NCI-H2196 (cell line): ENCODE measurements at regions not wholly inside any gene's neighbourhood (a gene's known extent, or its start where the extent isn't known, plus 50 kb on each side); places are given as distances from the start of the nearest gene placed in this dataset.
A peak's percentile ranks its signal among the peaks of the same experiment; 100 is the strongest.

Source experiments
- DNase-seq: peaks from one replicate; lab custom pipeline; 2025; ENCODE audit not compliant: unreplicated experiment; lab: John Stamatoyannopoulos, UW

GRCh38 chr1:39107341-39108290 is 81.5 kb downstream of the NDUFS5 start:
- DNase-seq: no peak

GRCh38 chr1:39109644-39110043 is 83.5 kb downstream of the NDUFS5 start:
- no peak for DNase-seq

- peak; percentile 24 for DNase-seq
These were observed 84.2 kb downstream of the NDUFS5 start for GRCh38 chr1:39110325-39110851.

- no peak for DNase-seq
These were observed 84.7 kb downstream of the NDUFS5 start for GRCh38 chr1:39110882-39111281.

GRCh38 chr1:39113109-39113743 is 87.1 kb downstream of the NDUFS5 start:
- DNase-seq: no peak

GRCh38 chr1:39115271-39116110 is 89.0 kb upstream of the MACF1 start:
- no peak for DNase-seq

GRCh38 chr1:39116116-39116607 is 88.3 kb upstream of the MACF1 start:
- no peak for DNase-seq

- DNase-seq: peak; percentile 44
These were observed 87.4 kb upstream of the MACF1 start for GRCh38 chr1:39116860-39117728.

- peak; percentile 54 for DNase-seq
These were observed 86.5 kb upstream of the MACF1 start for GRCh38 chr1:39117899-39118450.

GRCh38 chr1:39122056-39122455 is 82.4 kb upstream of the MACF1 start:
- DNase-seq: no peak

- DNase-seq: no peak
These were observed 80.2 kb upstream of the MACF1 start for GRCh38 chr1:39124282-39124681.

- DNase-seq: peak; percentile 39
These were observed 77.0 kb upstream of the MACF1 start for GRCh38 chr1:39127513-39127912.

- no peak for DNase-seq
These were observed 76.4 kb upstream of the MACF1 start for GRCh38 chr1:39128126-39128525.

- peak; percentile 87 for DNase-seq
These were observed 75.5 kb upstream of the MACF1 start for GRCh38 chr1:39128959-39129358.

- peak; percentile 49 for DNase-seq
These were observed 75.0 kb upstream of the MACF1 start for GRCh38 chr1:39129514-39129913.

GRCh38 chr1:39130325-39130724 is 74.2 kb upstream of the MACF1 start:
- no peak for DNase-seq

GRCh38 chr1:39131940-39132339 is 72.6 kb upstream of the MACF1 start:
- no peak for DNase-seq

GRCh38 chr1:39132505-39133339 is 71.8 kb upstream of the MACF1 start:
- DNase-seq: peak; percentile 71

GRCh38 chr1:39133340-39133684 is 71.2 kb upstream of the MACF1 start:
- no peak for DNase-seq
